GM12878 (cell line): ENCODE measurements at regions not wholly inside any gene's neighbourhood (a gene's known extent, or its start where the extent isn't known, plus 50 kb on each side); places are given as distances from the start of the nearest gene placed in this dataset.

Source experiments
- ATAC-seq: fragments of 200-7000 bp; cut with Tn5 transposase; 3 replicates; pipeline ENCODE4 v1.9.1; 2020; ENCODE audit warnings: mild to moderate bottlenecking, moderate library complexity
- BruUV-seq: library from RNA; stranded (reverse); fragments of 400-500 nt; replicated peaks from 2 replicates; lab custom pipeline; 2021; lab: Mats Ljungman, UMichigan
- CTCF ChIA-PET: fragments of 300-600 bp; sonication (Branson Sonifier 250); formaldehyde crosslinking; extraction: SDS; loops from one replicate; lab custom pipeline; 2021; ENCODE audit warnings: inconsistent platforms; lab: Yijun Ruan, JAX
- POLR2A ChIA-PET: fragments of 350-600 bp; formaldehyde crosslinking; extraction: SDS; loops from one replicate; lab custom pipeline; 2021; ENCODE audit warnings: inconsistent platforms; lab: Charles Lee
- RAD21 ChIA-PET: fragments of 300-600 bp; sonication (Branson Sonifier 250); formaldehyde crosslinking; loops from one replicate; lab custom pipeline; 2023; ENCODE audit warnings: antibody characterized with exemption; ENCODE audit not compliant: unreplicated experiment; lab: Charles Lee
- SMC1A ChIA-PET: fragments of 300-600 bp; sonication (Branson Sonifier 250); formaldehyde crosslinking; loops from one replicate; lab custom pipeline; 2023; ENCODE audit not compliant: unreplicated experiment, uncharacterized antibody; lab: Charles Lee
- DNase-seq: peaks from one replicate; pipeline ENCODE4 v3.0.0-alpha.2; 2011; ENCODE audit warnings: low read depth, low spot score
- FAIRE-seq: peaks from 3 replicates; lab custom pipeline; 2011; peaks lifted over from hg19 to GRCh38; lab: Jason Lieb, UNC
- H2AFZ ChIP-seq: 2 replicates; pipeline ENCODE4 v1.6.0; 2011; ENCODE audit warnings: low read depth, low read length, control low read depth; ENCODE audit not compliant: control insufficient read depth
- H3K27ac ChIP-seq: 2 replicates; pipeline ENCODE4 v1.5.1; 2011; ENCODE audit warnings: control low read depth; ENCODE audit not compliant: control insufficient read depth, insufficient read depth
- H3K27me3 ChIP-seq, 2 experiments: replicated peaks in 1 of 2; 2 replicates each; pipeline versions ENCODE4 v1.6.0 to v1.6.1; 2011; ENCODE audit warnings: low read length in 1 of 2; ENCODE audit not compliant: control insufficient read depth in 2 of 2, insufficient read depth in 2 of 2
- H3K36me3 ChIP-seq, 2 experiments: 2 replicates each; pipeline ENCODE4 v1.5.1; 2011; ENCODE audit warnings: low read length in 1 of 2; ENCODE audit not compliant: control insufficient read depth in 2 of 2, insufficient read depth in 2 of 2
- H3K4me1 ChIP-seq: 2 replicates; pipeline ENCODE4 v1.6.1; 2011; ENCODE audit warnings: mild to moderate bottlenecking, low read length, moderate library complexity, mixed read lengths; ENCODE audit not compliant: control insufficient read depth, insufficient read depth
- H3K4me2 ChIP-seq: 2 replicates; pipeline ENCODE4 v1.6.0; 2011; ENCODE audit warnings: control low read depth; ENCODE audit not compliant: control insufficient read depth, insufficient read depth
- H3K4me3 ChIP-seq: fragments of 200-600 bp; sonication (generic); 2 replicates; pipeline ENCODE4 v1.5.1; 2016
- H3K79me2 ChIP-seq: 2 replicates; pipeline ENCODE4 v1.6.0; 2011; ENCODE audit warnings: low read length; ENCODE audit not compliant: control insufficient read depth, insufficient read depth
- H3K9ac ChIP-seq: 2 replicates; pipeline ENCODE4 v1.8.0; 2011; ENCODE audit warnings: low read length, control low read depth, mixed read lengths; ENCODE audit not compliant: control insufficient read depth, insufficient read depth
- H3K9me3 ChIP-seq: replicated peaks from 3 replicates; pipeline ENCODE4 v1.5.1; 2011; ENCODE audit warnings: mild to moderate bottlenecking, low read length; ENCODE audit not compliant: control insufficient read depth, insufficient read depth
- H4K20me1 ChIP-seq: 2 replicates; pipeline ENCODE4 v1.6.0; 2011; ENCODE audit not compliant: control insufficient read depth, insufficient read depth
- BCL11A ChIP-seq: IDR thresholded peaks from 2 replicates; pipeline ENCODE4 v1.6.1; 2011; ENCODE audit warnings: low read depth, low read length
- BRCA1 ChIP-seq: IDR thresholded peaks from 2 replicates; pipeline ENCODE4 v1.6.1; 2011; ENCODE audit warnings: low read depth, low read length, improper control_type of control experiment
- ELK1 ChIP-seq: IDR thresholded peaks from 2 replicates; pipeline ENCODE4 v1.6.1; 2012; ENCODE audit warnings: low read depth, low read length, improper control_type of control experiment
- ETV6 ChIP-seq, 2 experiments: fragments of 450-650 bp in 1 of 2; IDR thresholded peaks in 1 of 2; conservative IDR thresholded peaks in 1 of 2; 2 replicates each; pipeline ENCODE4 v1.6.1; 2014; ENCODE audit warnings: antibody characterized with exemption in 1 of 2, borderline replicate concordance in 1 of 2, low read depth in 1 of 2, mild to moderate bottlenecking in 1 of 2, moderate library complexity in 1 of 2
- HCFC1 ChIP-seq: fragments of 150-350 bp; IDR thresholded peaks from 2 replicates; pipeline ENCODE4 v1.6.1; 2014; ENCODE audit warnings: low read length
- HDAC6 ChIP-seq: fragments of 200-600 bp; sonication (generic); IDR thresholded peaks from one replicate; pipeline ENCODE4 v1.8.0; 2017; ENCODE audit warnings: antibody characterized with exemption; ENCODE audit not compliant: unreplicated experiment
- KAT2A ChIP-seq: conservative IDR thresholded peaks from 2 replicates; pipeline ENCODE4 v1.6.1; 2011; ENCODE audit warnings: low read depth, low read length; ENCODE audit not compliant: control insufficient read depth
- NKRF ChIP-seq: fragments of 450-650 bp; conservative IDR thresholded peaks from 2 replicates; pipeline ENCODE4 v1.6.1; 2017; ENCODE audit warnings: mild to moderate bottlenecking, moderate library complexity
- NRF1 ChIP-seq: conservative IDR thresholded peaks from 2 replicates; pipeline ENCODE4 v1.6.1; 2011; ENCODE audit warnings: mild to moderate bottlenecking, low read depth, low read length, improper control_type of control experiment
- RCOR1 ChIP-seq: conservative IDR thresholded peaks from 2 replicates; pipeline ENCODE4 v1.6.1; 2012; ENCODE audit warnings: low read depth, low read length, improper control_type of control experiment
- RELB ChIP-seq: fragments of 450-650 bp; IDR thresholded peaks from 2 replicates; pipeline ENCODE4 v1.6.1; 2017; ENCODE audit warnings: low read depth, mild to moderate bottlenecking, moderate library complexity
- TCF3 ChIP-seq: IDR thresholded peaks from 2 replicates; pipeline ENCODE4 v1.6.1; 2012; ENCODE audit warnings: low read depth, mild to moderate bottlenecking, low read length, borderline replicate concordance; ENCODE audit not compliant: insufficient read depth
- USF1 ChIP-seq: IDR thresholded peaks from 2 replicates; pipeline ENCODE4 v1.6.1; 2011; ENCODE audit warnings: borderline replicate concordance, low read depth, mild to moderate bottlenecking, moderate library complexity, mixed read lengths, low read length; ENCODE audit not compliant: insufficient read depth; ENCODE audit errors: extremely low read length
- WGBS: methylation state at CpG from one replicate; pipeline ENCODE4 v1.1.6; 2016; ENCODE audit warnings: low lambda C conversion rate; ENCODE audit not compliant: insufficient replicate concordance, insufficient coverage; ENCODE audit errors: missing lambda C conversion rate; 5-methylcytosine and 5-hydroxymethylcytosine counted together
- in situ Hi-C: fragments of 300-500 bp; cut with MboI; formaldehyde crosslinking; loops from 9 replicates; pipeline ENCODE4 v1.14.3; 2018; ENCODE audit warnings: mixed read lengths
- intact Hi-C: fragments of 100-400 bp; cut with micrococcal nuclease; formaldehyde crosslinking; loops from one replicate; pipeline ENCODE4 v1.14.2; 2022; ENCODE audit not compliant: unreplicated experiment

GRCh38 chr14:105860615-105861580 lies 334.5 kb downstream of the TMEM121 start (continued):
- 0 out of 2 replicates have a peak, but pooled peaks have one; percentile 11 for TF ChIP-seq RELB
- no peak for TF ChIP-seq BRCA1

- peak overlapping the region; percentile 98 for H3K27ac ChIP-seq
- peaks cover 10 to 27% of the 10 kb centered on the region in 2 experiments for H3K36me3 ChIP-seq
- H3K9me3 ChIP-seq = no peaks in the 10 kb centered on the region; the same call in none of the 3 replicates
- in situ Hi-C loops = loop anchor here (25.0 kb wide), 1 partner anchor 675 kb away; no protein-coding TSS in a partner anchor
- WGBS = 0% methylated on average over 11 of the region's 11 CpGs
- peak overlapping the region; percentile 84 for H3K4me3 ChIP-seq
- peaks cover 74% of the 10 kb centered on the region for H3K79me2 ChIP-seq
- intact Hi-C loops = loop anchor here (5.0 kb wide), 4 partner anchors 160 to 800 kb away; no protein-coding TSS in a partner anchor
- DNase-seq = peak; percentile 88
- H3K9ac ChIP-seq = peak overlapping the region; percentile 100
- FAIRE-seq = peak; percentile 93
- peak; percentile 41 for ATAC-seq
- ChIA-PET POLR2A (interaction anchor here (0.8 to 8.5 kb wide), 5 partner anchors 44 to 415 kb away, joined by 3 to 88 read pairs (median 11); no protein-coding TSS in a partner anchor), SMC1A (interaction anchor here (1.0 to 2.1 kb wide), 5 partner anchors 14 to 415 kb away, joined by 3 to 29 read pairs (median 13); no protein-coding TSS in a partner anchor), CTCF (interaction anchor here (1.0 to 8.2 kb wide), 4 partner anchors 412 to 555 kb away, joined by 3 to 180 read pairs (median 6); no protein-coding TSS in a partner anchor), RAD21 (interaction anchor here (0.7 to 9.4 kb wide), 5 partner anchors 44 to 556 kb away, joined by 3 to 119 read pairs (median 4); no protein-coding TSS in a partner anchor)
- no peak overlapping the region for H2AFZ ChIP-seq
- H3K4me2 ChIP-seq = peak overlapping the region; percentile 45
- no peaks in the 10 kb centered on the region for H3K4me1 ChIP-seq
- no peaks in the 10 kb centered on the region for H4K20me1 ChIP-seq
- BruUV-seq = TSS peak; percentile 58
- H3K27me3 ChIP-seq = no peaks in the 10 kb centered on the region
- no peak for TF ChIP-seq HDAC6
- TF ChIP-seq USF1 = no peak
- TF ChIP-seq HCFC1 = peak; percentile 28; the same call in 1 of the 2 replicates
- TF ChIP-seq RCOR1 = no peak
- peak; percentile 60; the same call in 1 of the 2 replicates for TF ChIP-seq ELK1
- TF ChIP-seq ETV6 (conservative IDR thresholded peaks at IDR 0.05 in 1 of 2, IDR thresholded peaks at IDR 0.05 in 1 of 2; ENCODE audit: borderline replicate concordance in 1 of 2, low read depth in 1 of 2) = peak in 1 of 2 experiments; percentile 82; a peak in 1 of 4 replicates
- peak; percentile 44; the same call in 1 of the 2 replicates for TF ChIP-seq NKRF
- peak; percentile 99 for TF ChIP-seq BCL11A
- TF ChIP-seq KAT2A = no peak
- TF ChIP-seq TCF3 = peak; percentile 100
- TF ChIP-seq NRF1 = no peak
Measured at GRCh38 chr14:105861985-105862465, 335.6 kb downstream of the TMEM121 start.
